GM12878 (cell line): ENCODE measurements at regions not wholly inside any gene's neighbourhood (a gene's known extent, or its start where the extent isn't known, plus 50 kb on each side); places are given as distances from the start of the nearest gene placed in this dataset.

Experiments
- ATAC-seq: fragments of 200-7000 bp; cut with Tn5 transposase; 3 replicates; pipeline ENCODE4 v1.9.1; 2020; ENCODE audit warnings: mild to moderate bottlenecking, moderate library complexity
- BruUV-seq: library from RNA; stranded (reverse); fragments of 400-500 nt; replicated peaks from 2 replicates; lab custom pipeline; 2021; lab: Mats Ljungman, UMichigan
- CTCF ChIA-PET: fragments of 300-600 bp; sonication (Branson Sonifier 250); formaldehyde crosslinking; extraction: SDS; loops from one replicate; lab custom pipeline; 2021; ENCODE audit warnings: inconsistent platforms; lab: Yijun Ruan, JAX
- POLR2A ChIA-PET: fragments of 350-600 bp; formaldehyde crosslinking; extraction: SDS; loops from one replicate; lab custom pipeline; 2021; ENCODE audit warnings: inconsistent platforms; lab: Charles Lee
- RAD21 ChIA-PET: fragments of 300-600 bp; sonication (Branson Sonifier 250); formaldehyde crosslinking; loops from one replicate; lab custom pipeline; 2023; ENCODE audit warnings: antibody characterized with exemption; ENCODE audit not compliant: unreplicated experiment; lab: Charles Lee
- SMC1A ChIA-PET: fragments of 300-600 bp; sonication (Branson Sonifier 250); formaldehyde crosslinking; loops from one replicate; lab custom pipeline; 2023; ENCODE audit not compliant: unreplicated experiment, uncharacterized antibody; lab: Charles Lee
- DNase-seq: peaks from one replicate; pipeline ENCODE4 v3.0.0-alpha.2; 2011; ENCODE audit warnings: low read depth, low spot score
- FAIRE-seq: peaks from 3 replicates; lab custom pipeline; 2011; peaks lifted over from hg19 to GRCh38; lab: Jason Lieb, UNC
- H2AFZ ChIP-seq: 2 replicates; pipeline ENCODE4 v1.6.0; 2011; ENCODE audit warnings: low read depth, low read length, control low read depth; ENCODE audit not compliant: control insufficient read depth
- H3K27ac ChIP-seq: 2 replicates; pipeline ENCODE4 v1.5.1; 2011; ENCODE audit warnings: control low read depth; ENCODE audit not compliant: control insufficient read depth, insufficient read depth
- H3K27me3 ChIP-seq, 2 experiments: replicated peaks in 1 of 2; 2 replicates each; pipeline versions ENCODE4 v1.6.0 to v1.6.1; 2011; ENCODE audit warnings: low read length in 1 of 2; ENCODE audit not compliant: control insufficient read depth in 2 of 2, insufficient read depth in 2 of 2
- H3K36me3 ChIP-seq, 2 experiments: 2 replicates each; pipeline ENCODE4 v1.5.1; 2011; ENCODE audit warnings: low read length in 1 of 2; ENCODE audit not compliant: control insufficient read depth in 2 of 2, insufficient read depth in 2 of 2
- H3K4me1 ChIP-seq: 2 replicates; pipeline ENCODE4 v1.6.1; 2011; ENCODE audit warnings: mild to moderate bottlenecking, low read length, moderate library complexity, mixed read lengths; ENCODE audit not compliant: control insufficient read depth, insufficient read depth
- H3K4me2 ChIP-seq: 2 replicates; pipeline ENCODE4 v1.6.0; 2011; ENCODE audit warnings: control low read depth; ENCODE audit not compliant: control insufficient read depth, insufficient read depth
- H3K4me3 ChIP-seq: fragments of 200-600 bp; sonication (generic); 2 replicates; pipeline ENCODE4 v1.5.1; 2016
- H3K79me2 ChIP-seq: 2 replicates; pipeline ENCODE4 v1.6.0; 2011; ENCODE audit warnings: low read length; ENCODE audit not compliant: control insufficient read depth, insufficient read depth
- H3K9ac ChIP-seq: 2 replicates; pipeline ENCODE4 v1.8.0; 2011; ENCODE audit warnings: low read length, control low read depth, mixed read lengths; ENCODE audit not compliant: control insufficient read depth, insufficient read depth
- H3K9me3 ChIP-seq: replicated peaks from 3 replicates; pipeline ENCODE4 v1.5.1; 2011; ENCODE audit warnings: mild to moderate bottlenecking, low read length; ENCODE audit not compliant: control insufficient read depth, insufficient read depth
- H4K20me1 ChIP-seq: 2 replicates; pipeline ENCODE4 v1.6.0; 2011; ENCODE audit not compliant: control insufficient read depth, insufficient read depth
- CREM ChIP-seq: IDR thresholded peaks from 2 replicates; pipeline ENCODE4 v1.6.1; 2014; ENCODE audit warnings: antibody characterized with exemption, low read depth
- E2F4 ChIP-seq: IDR thresholded peaks from 2 replicates; pipeline ENCODE4 v1.6.1; 2012; ENCODE audit warnings: low read depth, low read length, improper control_type of control experiment
- KAT2A ChIP-seq: conservative IDR thresholded peaks from 2 replicates; pipeline ENCODE4 v1.6.1; 2011; ENCODE audit warnings: low read depth, low read length; ENCODE audit not compliant: control insufficient read depth
- SMC3 ChIP-seq: IDR thresholded peaks from 2 replicates; pipeline ENCODE4 v1.6.1; 2011; ENCODE audit warnings: low read length, improper control_type of control experiment, borderline replicate concordance
- TCF3 ChIP-seq: IDR thresholded peaks from 2 replicates; pipeline ENCODE4 v1.6.1; 2012; ENCODE audit warnings: low read depth, mild to moderate bottlenecking, low read length, borderline replicate concordance; ENCODE audit not compliant: insufficient read depth
- WRNIP1 ChIP-seq: IDR thresholded peaks from 2 replicates; pipeline ENCODE4 v1.6.1; 2011; ENCODE audit warnings: low read depth, low read length, improper control_type of control experiment, borderline replicate concordance
- WGBS: methylation state at CpG from one replicate; pipeline ENCODE4 v1.1.6; 2016; ENCODE audit warnings: low lambda C conversion rate; ENCODE audit not compliant: insufficient replicate concordance, insufficient coverage; ENCODE audit errors: missing lambda C conversion rate; 5-methylcytosine and 5-hydroxymethylcytosine counted together
- in situ Hi-C: fragments of 300-500 bp; cut with MboI; formaldehyde crosslinking; loops from 9 replicates; pipeline ENCODE4 v1.14.3; 2018; ENCODE audit warnings: mixed read lengths
- intact Hi-C: fragments of 100-400 bp; cut with micrococcal nuclease; formaldehyde crosslinking; loops from one replicate; pipeline ENCODE4 v1.14.2; 2022; ENCODE audit not compliant: unreplicated experiment
- TF ChIP-seq, protein P1 (sequence below): fragments of 450-650 bp; IDR thresholded peaks from 2 replicates; pipeline ENCODE4 v1.6.1; 2017; ENCODE audit warnings: mild to moderate bottlenecking, moderate library complexity
- TF ChIP-seq, protein P2 (sequence below): IDR thresholded peaks from 2 replicates; pipeline ENCODE4 v1.6.1; 2011; ENCODE audit warnings: low read depth, mild to moderate bottlenecking, low read length, moderate library complexity, borderline replicate concordance; ENCODE audit errors: extremely low read depth

- BruUV-seq = no TSS peak
- FAIRE-seq = no peak
- H3K79me2 ChIP-seq = no peaks in the 10 kb centered on the region
- POLR2A ChIA-PET = no interaction called here
- H3K27me3 ChIP-seq = no peaks in the 10 kb centered on the region
- H4K20me1 ChIP-seq = no peaks in the 10 kb centered on the region
- no peak for ATAC-seq
- no peak overlapping the region for H3K4me3 ChIP-seq
- TF ChIP-seq WRNIP1 = no peak
- TF ChIP-seq TCF3 = no peak
- no peak for TF ChIP-seq SMC3
- no peak for TF ChIP-seq KAT2A
- no peak overlapping the region for H3K4me2 ChIP-seq
- WGBS = 28% methylated on average over 4 of the region's 4 CpGs
- no peaks in the 10 kb centered on the region for H3K36me3 ChIP-seq
- no peaks in the 10 kb centered on the region for H3K9me3 ChIP-seq
- H3K27ac ChIP-seq = no peak overlapping the region
- CTCF ChIA-PET = no interaction called here
- no peaks in the 10 kb centered on the region for H3K4me1 ChIP-seq
- in situ Hi-C loops (no loop called here), intact Hi-C loops (no loop called here)
- SMC1A ChIA-PET = no interaction called here
- RAD21 ChIA-PET = no interaction called here
- H3K9ac ChIP-seq = no peak overlapping the region
- DNase-seq = no peak
- H2AFZ ChIP-seq = no peak overlapping the region
Observed at GRCh38 chr14:25699981-25700380, 650.0 kb upstream of the STXBP6 start.

- H4K20me1 ChIP-seq = no peaks in the 10 kb centered on the region
- H3K36me3 ChIP-seq = no peaks in the 10 kb centered on the region
- H3K9me3 ChIP-seq = no peaks in the 10 kb centered on the region
- FAIRE-seq (no peak), DNase-seq (no peak), ATAC-seq (no peak)
- ChIA-PET CTCF (no interaction called here), RAD21 (no interaction called here), SMC1A (no interaction called here), POLR2A (no interaction called here)
- no peaks in the 10 kb centered on the region for H3K79me2 ChIP-seq
- intact Hi-C loops = no loop called here
- no peak overlapping the region for H3K9ac ChIP-seq
- no TSS peak for BruUV-seq
- 0% methylated on average over 1 of the region's 1 CpG for WGBS
- H3K27me3 ChIP-seq = no peaks in the 10 kb centered on the region
- no peak overlapping the region for H3K4me2 ChIP-seq
- no peak overlapping the region for H3K4me3 ChIP-seq
- H3K4me1 ChIP-seq = no peaks in the 10 kb centered on the region
- H2AFZ ChIP-seq = no peak overlapping the region
- in situ Hi-C loops = no loop called here
- H3K27ac ChIP-seq = no peak overlapping the region
- TF ChIP-seq E2F4 (no peak), CREM (no peak)
- TF ChIP-seq, protein P1, sequence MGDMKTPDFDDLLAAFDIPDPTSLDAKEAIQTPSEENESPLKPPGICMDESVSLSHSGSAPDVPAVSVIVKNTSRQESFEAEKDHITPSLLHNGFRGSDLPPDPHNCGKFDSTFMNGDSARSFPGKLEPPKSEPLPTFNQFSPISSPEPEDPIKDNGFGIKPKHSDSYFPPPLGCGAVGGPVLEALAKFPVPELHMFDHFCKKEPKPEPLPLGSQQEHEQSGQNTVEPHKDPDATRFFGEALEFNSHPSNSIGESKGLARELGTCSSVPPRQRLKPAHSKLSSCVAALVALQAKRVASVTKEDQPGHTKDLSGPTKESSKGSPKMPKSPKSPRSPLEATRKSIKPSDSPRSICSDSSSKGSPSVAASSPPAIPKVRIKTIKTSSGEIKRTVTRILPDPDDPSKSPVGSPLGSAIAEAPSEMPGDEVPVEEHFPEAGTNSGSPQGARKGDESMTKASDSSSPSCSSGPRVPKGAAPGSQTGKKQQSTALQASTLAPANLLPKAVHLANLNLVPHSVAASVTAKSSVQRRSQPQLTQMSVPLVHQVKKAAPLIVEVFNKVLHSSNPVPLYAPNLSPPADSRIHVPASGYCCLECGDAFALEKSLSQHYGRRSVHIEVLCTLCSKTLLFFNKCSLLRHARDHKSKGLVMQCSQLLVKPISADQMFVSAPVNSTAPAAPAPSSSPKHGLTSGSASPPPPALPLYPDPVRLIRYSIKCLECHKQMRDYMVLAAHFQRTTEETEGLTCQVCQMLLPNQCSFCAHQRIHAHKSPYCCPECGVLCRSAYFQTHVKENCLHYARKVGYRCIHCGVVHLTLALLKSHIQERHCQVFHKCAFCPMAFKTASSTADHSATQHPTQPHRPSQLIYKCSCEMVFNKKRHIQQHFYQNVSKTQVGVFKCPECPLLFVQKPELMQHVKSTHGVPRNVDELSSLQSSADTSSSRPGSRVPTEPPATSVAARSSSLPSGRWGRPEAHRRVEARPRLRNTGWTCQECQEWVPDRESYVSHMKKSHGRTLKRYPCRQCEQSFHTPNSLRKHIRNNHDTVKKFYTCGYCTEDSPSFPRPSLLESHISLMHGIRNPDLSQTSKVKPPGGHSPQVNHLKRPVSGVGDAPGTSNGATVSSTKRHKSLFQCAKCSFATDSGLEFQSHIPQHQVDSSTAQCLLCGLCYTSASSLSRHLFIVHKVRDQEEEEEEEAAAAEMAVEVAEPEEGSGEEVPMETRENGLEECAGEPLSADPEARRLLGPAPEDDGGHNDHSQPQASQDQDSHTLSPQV = no peak
- TF ChIP-seq, protein P2, sequence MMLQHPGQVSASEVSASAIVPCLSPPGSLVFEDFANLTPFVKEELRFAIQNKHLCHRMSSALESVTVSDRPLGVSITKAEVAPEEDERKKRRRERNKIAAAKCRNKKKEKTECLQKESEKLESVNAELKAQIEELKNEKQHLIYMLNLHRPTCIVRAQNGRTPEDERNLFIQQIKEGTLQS = no peak
Observed at GRCh38 chr14:25698111-25698510, 648.2 kb upstream of the STXBP6 start.
